Choroid plexus epithelial cell (primary cell): ENCODE measurements at regions not wholly inside any gene's neighbourhood (a gene's known extent, or its start where the extent isn't known, plus 50 kb on each side); places are given as distances from the start of the nearest gene placed in this dataset.

Experiments used
- DNase-seq: peaks from one replicate; pipeline ENCODE4 v3.0.0-alpha.2; 2010; ENCODE audit warnings: low read depth
- H3K4me3 ChIP-seq: 2 replicates; pipeline ENCODE4 v1.5.1; 2011; ENCODE audit warnings: low read depth, mild to moderate bottlenecking, control low read depth, low read length, moderate library complexity
- TF ChIP-seq, protein P1 (sequence below): conservative IDR thresholded peaks from 2 replicates; pipeline ENCODE4 v1.5.1; 2011; ENCODE audit warnings: low read depth, mild to moderate bottlenecking, control low read depth, inconsistent platforms, low read length, moderate library complexity

DNA sequence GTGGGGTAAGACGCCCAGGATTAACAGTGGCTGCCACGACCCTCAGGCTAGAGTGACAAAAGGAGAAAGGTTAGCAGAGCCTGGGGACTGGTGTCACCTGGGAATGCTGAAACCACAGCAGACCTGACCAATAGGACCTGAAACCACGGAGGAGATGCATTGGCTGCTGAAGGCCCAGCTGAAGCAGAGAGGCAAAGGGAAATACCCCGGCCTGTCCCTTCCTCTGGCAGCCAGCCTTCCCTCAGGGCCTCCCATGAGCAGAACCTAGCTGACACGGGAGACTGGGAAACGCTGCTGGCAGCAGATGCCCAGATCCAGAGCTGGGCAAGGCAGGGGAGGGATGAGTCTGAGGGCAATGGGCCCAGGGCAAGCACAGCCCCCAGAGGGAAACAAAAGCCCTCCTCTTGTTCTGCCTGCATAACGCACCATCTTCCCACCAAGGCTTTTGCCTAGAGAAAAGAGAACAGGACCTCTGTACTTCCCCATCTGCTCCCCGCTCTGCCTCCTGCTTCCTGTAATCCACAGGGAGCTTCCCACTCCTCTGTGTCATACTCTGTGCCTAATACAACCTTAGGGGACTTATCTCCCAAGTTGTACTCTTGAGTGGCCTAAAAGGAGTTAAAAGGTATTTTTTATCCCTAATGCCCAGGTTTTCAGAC is 216.2 kb downstream of the ABHD5 start:
- no peak overlapping the region for H3K4me3 ChIP-seq
- TF ChIP-seq, protein P1, sequence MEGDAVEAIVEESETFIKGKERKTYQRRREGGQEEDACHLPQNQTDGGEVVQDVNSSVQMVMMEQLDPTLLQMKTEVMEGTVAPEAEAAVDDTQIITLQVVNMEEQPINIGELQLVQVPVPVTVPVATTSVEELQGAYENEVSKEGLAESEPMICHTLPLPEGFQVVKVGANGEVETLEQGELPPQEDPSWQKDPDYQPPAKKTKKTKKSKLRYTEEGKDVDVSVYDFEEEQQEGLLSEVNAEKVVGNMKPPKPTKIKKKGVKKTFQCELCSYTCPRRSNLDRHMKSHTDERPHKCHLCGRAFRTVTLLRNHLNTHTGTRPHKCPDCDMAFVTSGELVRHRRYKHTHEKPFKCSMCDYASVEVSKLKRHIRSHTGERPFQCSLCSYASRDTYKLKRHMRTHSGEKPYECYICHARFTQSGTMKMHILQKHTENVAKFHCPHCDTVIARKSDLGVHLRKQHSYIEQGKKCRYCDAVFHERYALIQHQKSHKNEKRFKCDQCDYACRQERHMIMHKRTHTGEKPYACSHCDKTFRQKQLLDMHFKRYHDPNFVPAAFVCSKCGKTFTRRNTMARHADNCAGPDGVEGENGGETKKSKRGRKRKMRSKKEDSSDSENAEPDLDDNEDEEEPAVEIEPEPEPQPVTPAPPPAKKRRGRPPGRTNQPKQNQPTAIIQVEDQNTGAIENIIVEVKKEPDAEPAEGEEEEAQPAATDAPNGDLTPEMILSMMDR = no peak
- no peak for DNase-seq

DNA sequence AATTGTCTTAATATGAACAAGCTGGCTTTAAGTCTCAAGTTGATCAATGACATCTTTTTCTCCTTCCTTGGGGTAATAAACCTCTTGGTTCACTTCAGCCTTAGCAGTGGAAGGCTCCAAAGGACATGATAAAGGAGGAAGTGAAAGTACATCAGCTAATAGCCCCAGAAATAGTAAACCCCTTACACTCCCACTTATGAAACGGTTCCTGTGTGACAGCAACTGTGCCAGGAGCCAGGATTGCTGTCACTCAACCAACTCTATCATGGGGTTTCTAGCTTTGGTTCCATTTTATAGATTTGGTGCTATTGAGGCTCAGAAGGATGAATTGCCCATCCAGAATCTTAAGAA is 216.7 kb downstream of the ABHD5 start:
- no peak overlapping the region for H3K4me3 ChIP-seq
- DNase-seq = no peak
- TF ChIP-seq, protein P1 = no peak

DNA sequence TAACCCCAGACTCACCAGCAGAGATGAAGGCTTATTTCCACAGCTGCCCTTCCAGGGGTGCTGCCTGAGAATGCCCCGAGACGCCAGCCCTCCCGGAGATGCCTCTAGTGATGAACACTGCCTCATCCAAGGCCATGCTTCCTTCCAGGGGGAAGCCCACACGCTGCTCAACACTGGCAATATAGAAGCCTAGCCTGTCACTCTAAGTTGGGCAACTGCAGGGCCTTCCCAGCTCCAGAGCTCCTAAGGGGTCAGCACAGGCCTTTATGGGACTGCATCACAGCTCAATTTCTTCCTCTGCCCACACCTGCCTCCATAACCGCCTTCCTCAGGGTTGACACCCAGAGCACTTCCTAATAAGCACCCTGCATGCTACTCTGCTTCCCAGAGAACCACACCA is 217.7 kb downstream of the ABHD5 start:
- TF ChIP-seq, protein P1 = no peak
- DNase-seq = no peak
- no peak overlapping the region for H3K4me3 ChIP-seq

DNA sequence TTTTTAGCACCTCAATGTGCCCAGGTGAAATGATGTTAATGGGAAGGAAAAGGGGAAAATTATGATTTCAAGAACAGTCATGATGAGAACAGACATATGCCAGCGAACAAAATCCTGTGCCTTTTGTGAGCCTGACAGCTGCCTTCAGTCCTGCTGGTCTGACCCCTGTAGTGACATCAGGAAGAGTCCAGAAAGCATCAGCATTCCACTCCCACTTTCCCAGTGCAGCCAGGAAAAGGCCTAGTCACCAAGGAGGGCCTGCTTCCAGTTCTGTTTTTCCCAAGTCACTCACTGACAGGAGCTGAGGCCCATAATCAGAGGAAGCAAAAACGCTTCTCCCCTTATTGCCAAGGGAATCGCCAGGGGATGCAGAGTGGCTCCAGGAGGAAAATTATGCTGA is 218.4 kb downstream of the ABHD5 start:
- no peak overlapping the region for H3K4me3 ChIP-seq
- TF ChIP-seq, protein P1 = no peak
- no peak for DNase-seq

DNA sequence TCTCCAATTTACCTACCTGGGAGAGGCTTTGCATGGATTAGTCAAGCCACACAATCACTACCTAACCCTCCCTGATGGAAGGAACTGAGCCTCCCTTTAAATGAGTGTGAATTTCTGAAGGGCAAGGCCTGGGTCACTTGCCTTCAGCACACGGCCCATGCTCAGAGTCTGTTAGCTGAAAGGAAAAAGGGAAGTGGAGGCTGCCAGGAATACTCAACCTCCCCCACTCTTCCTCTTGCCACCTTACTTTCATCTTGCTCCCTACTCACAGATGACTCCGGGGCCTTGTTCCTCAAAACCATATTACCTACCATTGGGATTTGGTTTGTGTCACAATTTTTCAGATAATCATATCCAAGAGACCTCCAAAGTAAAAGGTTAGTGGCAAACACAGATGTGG is 220.0 kb downstream of the ABHD5 start:
- DNase-seq = no peak
- TF ChIP-seq, protein P1 = no peak
- no peak overlapping the region for H3K4me3 ChIP-seq

DNA sequence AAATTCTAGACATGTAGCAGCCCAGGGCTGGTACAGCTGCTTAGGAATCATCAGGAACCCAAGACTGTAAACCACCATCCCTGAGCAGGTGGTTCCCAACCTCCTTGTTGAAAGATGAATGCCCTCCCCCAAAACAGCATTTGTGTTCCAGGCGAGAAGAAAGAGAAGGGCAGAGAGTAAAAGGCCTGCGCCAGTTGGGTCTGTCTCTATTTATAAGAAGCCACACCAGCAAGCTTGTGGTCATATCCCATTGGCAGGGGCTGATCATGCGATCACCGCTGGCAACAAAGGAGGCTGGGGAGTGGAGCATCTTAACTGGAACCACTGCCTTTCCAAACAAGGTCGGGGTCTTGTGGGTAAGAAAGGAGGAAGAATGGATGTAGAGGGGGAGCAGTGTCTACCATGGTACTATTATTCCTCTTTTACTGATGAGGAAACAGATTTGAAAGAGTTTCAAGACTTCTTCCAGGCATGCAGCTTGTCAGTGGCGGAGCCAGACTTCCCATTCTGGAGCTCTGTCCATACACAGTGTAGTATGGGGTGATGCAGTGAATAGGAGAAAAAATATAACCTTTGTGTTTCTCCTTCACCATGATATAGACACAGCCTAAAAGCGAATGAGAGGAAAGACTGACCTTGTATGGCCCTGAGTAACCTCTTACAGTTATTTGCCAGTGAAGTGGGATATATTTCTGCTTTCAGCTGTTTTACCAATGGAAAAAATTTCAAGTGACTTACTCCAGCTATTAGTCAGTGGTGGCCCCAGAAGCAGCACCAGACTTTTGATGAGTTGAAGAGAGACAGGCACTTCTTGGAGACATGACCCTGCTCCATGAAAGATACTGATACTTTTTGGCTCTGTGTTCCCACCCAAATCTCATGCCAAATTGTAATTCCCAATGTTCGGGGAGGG is 222.6 kb downstream of the ABHD5 start:
- DNase-seq = no peak
- no peak overlapping the region for H3K4me3 ChIP-seq
- TF ChIP-seq, protein P1 = no peak
